ENCODE measurements at regions not wholly inside any gene's neighbourhood (a gene's known extent, or its start where the extent isn't known, plus 50 kb on each side); places are given as distances from the start of the nearest gene placed in this dataset.

DNA sequence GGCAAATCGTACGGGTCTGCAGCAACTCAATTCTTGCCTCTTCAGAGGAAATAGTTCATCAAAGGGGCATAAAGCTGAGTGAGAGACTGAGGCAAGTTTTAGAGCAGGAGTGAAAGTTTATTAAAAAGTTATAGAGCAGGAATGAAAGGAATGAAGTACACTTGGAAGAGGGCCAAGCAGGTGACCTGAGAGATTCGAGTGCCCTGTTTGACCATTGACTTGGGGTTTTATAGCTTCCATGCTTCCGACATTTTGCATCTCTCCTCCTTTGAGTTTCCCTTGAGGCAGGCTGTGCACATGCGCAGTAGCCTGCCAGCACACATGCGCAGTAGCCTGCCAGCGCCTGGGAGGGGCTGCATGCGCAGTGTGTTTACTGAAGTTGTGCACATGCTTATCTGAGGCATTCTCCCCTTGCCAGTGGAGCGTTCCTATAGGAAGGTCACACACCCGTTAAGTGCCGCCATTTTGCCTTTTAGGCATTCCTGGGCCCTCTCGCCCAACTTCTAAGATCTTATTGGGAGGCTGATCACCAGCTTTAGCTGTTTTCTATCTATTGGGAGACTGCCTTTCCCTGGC lies 265.5 kb upstream of the MGAT5 start:
- no peak overlapping the region for H3K27ac Mint-ChIP-seq
- Histone ChIP-seq H3K36me3 (ENCODE audit: insufficient read depth) (no peaks in the 10 kb centered on the region), H3K27ac (ENCODE audit: low read depth) (no peak overlapping the region), H3K9me2 (ENCODE audit: insufficient read depth) (no peaks in the 10 kb centered on the region; the same call in 1 of the 2 replicates), H3F3A (replicated peaks; ENCODE audit: low read depth) (no peaks in the 10 kb centered on the region), H3K4me2 (no peak overlapping the region), H3K4me1 (ENCODE audit: insufficient read depth) (no peaks in the 10 kb centered on the region), H3K27me3 (ENCODE audit: insufficient read depth) (no peaks in the 10 kb centered on the region), H3K4me3 (no peak overlapping the region), H2AFZ (no peak overlapping the region), H3K79me2 (replicated peaks; ENCODE audit: insufficient read depth) (no peaks in the 10 kb centered on the region), H4K20me1 (replicated peaks; ENCODE audit: insufficient read depth) (no peaks in the 10 kb centered on the region)
- peaks cover 2% of the 10 kb centered on the region for H3K27me3 Mint-ChIP-seq (ENCODE audit: insufficient read depth, low read depth, poor library complexity)
- peaks cover 4% of the 10 kb centered on the region; the same call in 1 of the 3 replicates for H3K9me3 Mint-ChIP-seq
- H3K4me3 Mint-ChIP-seq, result no peak overlapping the region
- no peaks in the 10 kb centered on the region; the same call in 2 of the 3 replicates for H3K36me3 Mint-ChIP-seq (ENCODE audit: low read depth)
- DNase-seq (ENCODE audit: low spot score), result no peak
- peaks cover 4% of the 10 kb centered on the region; the same call in 2 of the 3 replicates for H3K4me1 Mint-ChIP-seq
- TF ChIP-seq ZNF331 (CRISPR knock-in tag; IDR thresholded peaks at IDR 0.05; ENCODE audit: low read depth), result no peak
- TF ChIP-seq ZNF114 (CRISPR knock-in tag; IDR thresholded peaks at IDR 0.05), result no peak
- TF ChIP-seq, protein P1, sequence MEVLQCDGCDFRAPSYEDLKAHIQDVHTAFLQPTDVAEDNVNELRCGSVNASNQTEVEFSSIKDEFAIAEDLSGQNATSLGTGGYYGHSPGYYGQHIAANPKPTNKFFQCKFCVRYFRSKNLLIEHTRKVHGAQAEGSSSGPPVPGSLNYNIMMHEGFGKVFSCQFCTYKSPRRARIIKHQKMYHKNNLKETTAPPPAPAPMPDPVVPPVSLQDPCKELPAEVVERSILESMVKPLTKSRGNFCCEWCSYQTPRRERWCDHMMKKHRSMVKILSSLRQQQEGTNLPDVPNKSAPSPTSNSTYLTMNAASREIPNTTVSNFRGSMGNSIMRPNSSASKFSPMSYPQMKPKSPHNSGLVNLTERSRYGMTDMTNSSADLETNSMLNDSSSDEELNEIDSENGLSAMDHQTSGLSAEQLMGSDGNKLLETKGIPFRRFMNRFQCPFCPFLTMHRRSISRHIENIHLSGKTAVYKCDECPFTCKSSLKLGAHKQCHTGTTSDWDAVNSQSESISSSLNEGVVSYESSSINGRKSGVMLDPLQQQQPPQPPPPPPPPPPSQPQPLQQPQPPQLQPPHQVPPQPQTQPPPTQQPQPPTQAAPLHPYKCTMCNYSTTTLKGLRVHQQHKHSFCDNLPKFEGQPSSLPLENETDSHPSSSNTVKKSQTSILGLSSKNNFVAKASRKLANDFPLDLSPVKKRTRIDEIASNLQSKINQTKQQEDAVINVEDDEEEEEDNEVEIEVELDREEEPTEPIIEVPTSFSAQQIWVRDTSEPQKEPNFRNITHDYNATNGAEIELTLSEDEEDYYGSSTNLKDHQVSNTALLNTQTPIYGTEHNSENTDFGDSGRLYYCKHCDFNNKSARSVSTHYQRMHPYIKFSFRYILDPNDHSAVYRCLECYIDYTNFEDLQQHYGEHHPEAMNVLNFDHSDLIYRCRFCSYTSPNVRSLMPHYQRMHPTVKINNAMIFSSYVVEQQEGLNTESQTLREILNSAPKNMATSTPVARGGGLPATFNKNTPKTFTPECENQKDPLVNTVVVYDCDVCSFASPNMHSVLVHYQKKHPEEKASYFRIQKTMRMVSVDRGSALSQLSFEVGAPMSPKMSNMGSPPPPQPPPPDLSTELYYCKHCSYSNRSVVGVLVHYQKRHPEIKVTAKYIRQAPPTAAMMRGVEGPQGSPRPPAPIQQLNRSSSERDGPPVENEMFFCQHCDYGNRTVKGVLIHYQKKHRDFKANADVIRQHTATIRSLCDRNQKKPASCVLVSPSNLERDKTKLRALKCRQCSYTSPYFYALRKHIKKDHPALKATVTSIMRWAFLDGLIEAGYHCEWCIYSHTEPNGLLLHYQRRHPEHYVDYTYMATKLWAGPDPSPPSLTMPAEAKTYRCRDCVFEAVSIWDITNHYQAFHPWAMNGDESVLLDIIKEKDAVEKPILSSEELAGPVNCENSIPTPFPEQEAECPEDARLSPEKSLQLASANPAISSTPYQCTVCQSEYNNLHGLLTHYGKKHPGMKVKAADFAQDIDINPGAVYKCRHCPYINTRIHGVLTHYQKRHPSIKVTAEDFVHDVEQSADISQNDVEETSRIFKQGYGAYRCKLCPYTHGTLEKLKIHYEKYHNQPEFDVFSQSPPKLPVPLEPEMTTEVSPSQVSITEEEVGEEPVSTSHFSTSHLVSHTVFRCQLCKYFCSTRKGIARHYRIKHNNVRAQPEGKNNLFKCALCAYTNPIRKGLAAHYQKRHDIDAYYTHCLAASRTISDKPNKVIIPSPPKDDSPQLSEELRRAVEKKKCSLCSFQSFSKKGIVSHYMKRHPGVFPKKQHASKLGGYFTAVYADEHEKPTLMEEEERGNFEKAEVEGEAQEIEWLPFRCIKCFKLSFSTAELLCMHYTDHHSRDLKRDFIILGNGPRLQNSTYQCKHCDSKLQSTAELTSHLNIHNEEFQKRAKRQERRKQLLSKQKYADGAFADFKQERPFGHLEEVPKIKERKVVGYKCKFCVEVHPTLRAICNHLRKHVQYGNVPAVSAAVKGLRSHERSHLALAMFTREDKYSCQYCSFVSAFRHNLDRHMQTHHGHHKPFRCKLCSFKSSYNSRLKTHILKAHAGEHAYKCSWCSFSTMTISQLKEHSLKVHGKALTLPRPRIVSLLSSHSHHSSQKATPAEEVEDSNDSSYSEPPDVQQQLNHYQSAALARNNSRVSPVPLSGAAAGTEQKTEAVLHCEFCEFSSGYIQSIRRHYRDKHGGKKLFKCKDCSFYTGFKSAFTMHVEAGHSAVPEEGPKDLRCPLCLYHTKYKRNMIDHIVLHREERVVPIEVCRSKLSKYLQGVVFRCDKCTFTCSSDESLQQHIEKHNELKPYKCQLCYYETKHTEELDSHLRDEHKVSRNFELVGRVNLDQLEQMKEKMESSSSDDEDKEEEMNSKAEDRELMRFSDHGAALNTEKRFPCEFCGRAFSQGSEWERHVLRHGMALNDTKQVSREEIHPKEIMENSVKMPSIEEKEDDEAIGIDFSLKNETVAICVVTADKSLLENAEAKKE (CRISPR knock-in tag; IDR thresholded peaks at IDR 0.05), result no peak
- ATAC-seq, result no peak

DNA sequence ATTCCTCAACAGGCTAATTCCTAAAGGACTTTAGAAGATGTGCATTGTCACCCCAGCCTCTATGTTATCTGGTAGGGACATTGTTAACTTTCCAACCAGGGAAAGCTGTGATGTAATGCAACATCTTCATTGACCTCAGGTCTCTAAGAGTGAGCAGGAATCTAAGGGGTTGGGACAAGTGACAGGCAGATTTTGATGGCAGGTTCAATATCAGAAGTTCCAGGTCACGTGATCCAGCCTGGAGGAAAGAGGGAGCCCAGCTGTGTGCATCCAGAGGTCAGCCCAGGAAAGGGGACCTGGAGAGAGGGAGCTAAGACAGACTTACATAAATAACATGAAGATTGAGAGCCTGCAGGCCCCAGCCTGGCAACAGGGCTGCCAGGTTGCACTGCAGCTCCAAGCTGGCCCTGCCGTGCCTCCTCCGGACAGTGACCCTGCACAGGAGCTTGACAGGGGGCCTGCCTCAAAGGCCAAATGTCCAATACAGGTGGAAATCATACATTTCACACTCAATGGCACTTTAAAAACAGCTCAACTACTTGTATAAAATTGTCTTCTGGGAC lies 262.2 kb upstream of the MGAT5 start:
- H3K4me1 ChIP-seq (ENCODE audit: insufficient read depth), result no peaks in the 10 kb centered on the region
- H3K79me2 ChIP-seq (replicated peaks; ENCODE audit: insufficient read depth), result no peaks in the 10 kb centered on the region
- H3F3A ChIP-seq (replicated peaks; ENCODE audit: low read depth), result no peaks in the 10 kb centered on the region
- no peaks in the 10 kb centered on the region; the same call in 1 of the 2 replicates for H3K9me2 ChIP-seq (ENCODE audit: insufficient read depth)
- H3K27ac ChIP-seq (ENCODE audit: low read depth), result no peak overlapping the region
- H2AFZ ChIP-seq, result no peak overlapping the region
- Mint-ChIP-seq H3K27ac (no peak overlapping the region), H3K4me1 (peaks cover 2% of the 10 kb centered on the region; the same call in 2 of the 3 replicates), H3K4me3 (no peak overlapping the region), H3K9me3 (no peaks in the 10 kb centered on the region), H3K27me3 (ENCODE audit: insufficient read depth, low read depth, poor library complexity) (peaks cover 2% of the 10 kb centered on the region), H3K36me3 (ENCODE audit: low read depth) (no peaks in the 10 kb centered on the region)
- no peaks in the 10 kb centered on the region for H3K27me3 ChIP-seq (ENCODE audit: insufficient read depth)
- ATAC-seq, result no peak
- no peak overlapping the region for H3K4me2 ChIP-seq
- DNase-seq (ENCODE audit: low spot score), result no peak
- H3K4me3 ChIP-seq, result no peak overlapping the region
- H4K20me1 ChIP-seq (replicated peaks; ENCODE audit: insufficient read depth), result no peaks in the 10 kb centered on the region
- no peaks in the 10 kb centered on the region; the same call in 1 of the 2 replicates for H3K36me3 ChIP-seq (ENCODE audit: insufficient read depth)
- TF ChIP-seq ZNF331 (CRISPR knock-in tag; IDR thresholded peaks at IDR 0.05; ENCODE audit: low read depth) (no peak), NANOG (IDR thresholded peaks at IDR 0.05; ENCODE audit: borderline replicate concordance) (no peak)
- TF ChIP-seq, protein P1 (CRISPR knock-in tag; IDR thresholded peaks at IDR 0.05), result no peak

Data from GM23338 (cell line).